SK-N-SH treated with all-trans-retinoic acid at 6 μM for 48 hours (cell line): ENCODE measurements at regions not wholly inside any gene's neighbourhood (a gene's known extent, or its start where the extent isn't known, plus 50 kb on each side); places are given as distances from the start of the nearest gene placed in this dataset.

Experiments used
- ATAC-seq: fragments of 200-7000 bp; cut with Tn5 transposase; 3 replicates; pipeline ENCODE4 v1.9.1; 2020; ENCODE audit warnings: mild to moderate bottlenecking, moderate library complexity
- ARNTL ChIP-seq: fragments of 450-650 bp; formaldehyde crosslinking; IDR thresholded peaks from 2 replicates; pipeline ENCODE4 v1.5.0; 2020; ENCODE audit warnings: low read depth, mild to moderate bottlenecking, moderate library complexity, borderline replicate concordance
- BACH2 ChIP-seq: fragments of 250-450 bp; sonication (Bioruptor Pico); IDR thresholded peaks from 2 replicates; pipeline ENCODE4 v1.9.0; 2021; ENCODE audit warnings: mild to moderate bottlenecking, borderline replicate concordance
- CSDC2 ChIP-seq: fragments of 250-450 bp; sonication (Bioruptor Pico); IDR thresholded peaks from 2 replicates; pipeline ENCODE4 v1.5.0; 2020; ENCODE audit warnings: mild to moderate bottlenecking, moderate library complexity
- CSRNP3 ChIP-seq: fragments of 250-450 bp; sonication (Bioruptor Pico); IDR thresholded peaks from 2 replicates; pipeline ENCODE4 v1.5.1; 2021; ENCODE audit warnings: mild to moderate bottlenecking, moderate library complexity
- ESRRG ChIP-seq: fragments of 250-450 bp; sonication (Bioruptor Pico); IDR thresholded peaks from 2 replicates; pipeline ENCODE4 v1.6.1; 2021; ENCODE audit warnings: mild to moderate bottlenecking
- GLIS3 ChIP-seq: fragments of 250-450 bp; sonication (Bioruptor Pico); IDR thresholded peaks from 2 replicates; pipeline ENCODE4 v1.5.0; 2020; ENCODE audit warnings: mild to moderate bottlenecking, moderate library complexity
- ISL1 ChIP-seq: fragments of 250-450 bp; sonication (Bioruptor Pico); IDR thresholded peaks from 2 replicates; pipeline ENCODE4 v2.1.2; 2022; ENCODE audit warnings: mild to moderate bottlenecking, moderate library complexity
- OSR1 ChIP-seq: fragments of 250-450 bp; sonication (Bioruptor Pico); IDR thresholded peaks from 2 replicates; pipeline ENCODE4 v1.8.0; 2022; ENCODE audit warnings: moderate library complexity, mild to moderate bottlenecking, inconsistent platforms
- PPARA ChIP-seq: fragments of 250-450 bp; sonication (Bioruptor Pico); IDR thresholded peaks from 2 replicates; pipeline ENCODE4 v1.5.0; 2020; ENCODE audit warnings: mild to moderate bottlenecking, borderline replicate concordance
- RARB ChIP-seq: fragments of 250-450 bp; sonication (Bioruptor Pico); IDR thresholded peaks from 2 replicates; pipeline ENCODE4 v1.8.0; 2021; ENCODE audit warnings: mild to moderate bottlenecking, moderate library complexity
- SNAI2 ChIP-seq: fragments of 250-450 bp; sonication (Bioruptor Pico); IDR thresholded peaks from 2 replicates; pipeline ENCODE4 v1.5.0; 2020; ENCODE audit warnings: mild to moderate bottlenecking, moderate library complexity
- TCF4 ChIP-seq: fragments of 250-450 bp; sonication (Bioruptor Pico); IDR thresholded peaks from 2 replicates; pipeline ENCODE4 v1.8.0; 2021; ENCODE audit warnings: mild to moderate bottlenecking, moderate library complexity, borderline replicate concordance
- TOX ChIP-seq: fragments of 250-450 bp; sonication (Bioruptor Pico); IDR thresholded peaks from 2 replicates; pipeline ENCODE4 v1.8.0; 2021; ENCODE audit warnings: mild to moderate bottlenecking, moderate library complexity, borderline replicate concordance
- TSHZ2 ChIP-seq: fragments of 250-450 bp; sonication (Bioruptor Pico); IDR thresholded peaks from 2 replicates; pipeline ENCODE4 v1.5.0; 2020; ENCODE audit warnings: mild to moderate bottlenecking, moderate library complexity
- ZC3H10 ChIP-seq: fragments of 250-450 bp; sonication (Bioruptor Pico); IDR thresholded peaks from 2 replicates; pipeline ENCODE4 v1.5.1; 2021; ENCODE audit warnings: mild to moderate bottlenecking, moderate library complexity
- ZFP3 ChIP-seq: fragments of 250-450 bp; sonication (Bioruptor Pico); IDR thresholded peaks from 2 replicates; pipeline ENCODE4 v1.5.0; 2020; ENCODE audit warnings: mild to moderate bottlenecking, moderate library complexity
- ZFP30 ChIP-seq: fragments of 450-650 bp; formaldehyde crosslinking; IDR thresholded peaks from 2 replicates; pipeline ENCODE4 v1.5.0; 2022; ENCODE audit warnings: mild to moderate bottlenecking, moderate library complexity
- ZNF565 ChIP-seq: fragments of 450-650 bp; formaldehyde crosslinking; conservative IDR thresholded peaks from 2 replicates; pipeline ENCODE4 v1.5.0; 2020; ENCODE audit warnings: low read depth, mild to moderate bottlenecking, moderate library complexity
- ZNF70 ChIP-seq: fragments of 450-650 bp; formaldehyde crosslinking; IDR thresholded peaks from 2 replicates; pipeline ENCODE4 v1.5.0; 2020; ENCODE audit warnings: mild to moderate bottlenecking, moderate library complexity
- ZNF8 ChIP-seq: fragments of 450-650 bp; formaldehyde crosslinking; IDR thresholded peaks from 2 replicates; pipeline ENCODE4 v1.5.0; 2020; ENCODE audit warnings: mild to moderate bottlenecking, moderate library complexity
- TF ChIP-seq, protein P1 (sequence below): fragments of 250-450 bp; sonication (Bioruptor Pico); IDR thresholded peaks from 2 replicates; pipeline ENCODE4 v1.8.0; 2021; ENCODE audit warnings: low read depth, mild to moderate bottlenecking, moderate library complexity, borderline replicate concordance
- TF ChIP-seq, protein P2 (sequence below): fragments of 250-450 bp; sonication (Bioruptor Pico); IDR thresholded peaks from 2 replicates; pipeline ENCODE4 v1.5.1; 2020; ENCODE audit warnings: low read depth, mild to moderate bottlenecking, moderate library complexity

- TF ChIP-seq GLIS3 (CRISPR knock-in tag) (no peak), OSR1 (no peak), TOX (no peak), RARB (CRISPR knock-in tag) (no peak), ESRRG (CRISPR knock-in tag) (no peak), ZNF565 (CRISPR knock-in tag) (no peak), TCF4 (no peak), ARNTL (CRISPR knock-in tag) (no peak), BACH2 (no peak), ZNF70 (CRISPR knock-in tag) (no peak), CSDC2 (CRISPR knock-in tag) (no peak), CSRNP3 (CRISPR knock-in tag) (no peak), ZC3H10 (CRISPR knock-in tag) (no peak), ZFP3 (no peak)
- TF ChIP-seq, protein P1, sequence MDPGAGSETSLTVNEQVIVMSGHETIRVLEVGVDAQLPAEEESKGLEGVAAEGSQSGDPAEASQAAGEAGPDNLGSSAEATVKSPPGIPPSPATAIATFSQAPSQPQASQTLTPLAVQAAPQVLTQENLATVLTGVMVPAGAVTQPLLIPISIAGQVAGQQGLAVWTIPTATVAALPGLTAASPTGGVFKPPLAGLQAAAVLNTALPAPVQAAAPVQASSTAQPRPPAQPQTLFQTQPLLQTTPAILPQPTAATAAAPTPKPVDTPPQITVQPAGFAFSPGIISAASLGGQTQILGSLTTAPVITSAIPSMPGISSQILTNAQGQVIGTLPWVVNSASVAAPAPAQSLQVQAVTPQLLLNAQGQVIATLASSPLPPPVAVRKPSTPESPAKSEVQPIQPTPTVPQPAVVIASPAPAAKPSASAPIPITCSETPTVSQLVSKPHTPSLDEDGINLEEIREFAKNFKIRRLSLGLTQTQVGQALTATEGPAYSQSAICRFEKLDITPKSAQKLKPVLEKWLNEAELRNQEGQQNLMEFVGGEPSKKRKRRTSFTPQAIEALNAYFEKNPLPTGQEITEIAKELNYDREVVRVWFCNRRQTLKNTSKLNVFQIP (CRISPR knock-in tag) = no peak
- TF ChIP-seq, protein P2, sequence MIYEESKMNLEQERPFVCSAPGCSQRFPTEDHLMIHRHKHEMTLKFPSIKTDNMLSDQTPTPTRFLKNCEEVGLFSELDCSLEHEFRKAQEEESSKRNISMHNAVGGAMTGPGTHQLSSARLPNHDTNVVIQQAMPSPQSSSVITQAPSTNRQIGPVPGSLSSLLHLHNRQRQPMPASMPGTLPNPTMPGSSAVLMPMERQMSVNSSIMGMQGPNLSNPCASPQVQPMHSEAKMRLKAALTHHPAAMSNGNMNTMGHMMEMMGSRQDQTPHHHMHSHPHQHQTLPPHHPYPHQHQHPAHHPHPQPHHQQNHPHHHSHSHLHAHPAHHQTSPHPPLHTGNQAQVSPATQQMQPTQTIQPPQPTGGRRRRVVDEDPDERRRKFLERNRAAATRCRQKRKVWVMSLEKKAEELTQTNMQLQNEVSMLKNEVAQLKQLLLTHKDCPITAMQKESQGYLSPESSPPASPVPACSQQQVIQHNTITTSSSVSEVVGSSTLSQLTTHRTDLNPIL = no peak
- ATAC-seq = no peak
Measured at GRCh38 chr12:67045650-67046049, 223.5 kb upstream of the CAND1 start.

- TF ChIP-seq ZFP30 (CRISPR knock-in tag) = no peak
- no peak for TF ChIP-seq ZNF8 (CRISPR knock-in tag)
- TF ChIP-seq, protein P2 = no peak
- TF ChIP-seq ARNTL (CRISPR knock-in tag) = no peak
- no peak for TF ChIP-seq ZFP3
- TF ChIP-seq ZC3H10 (CRISPR knock-in tag) = no peak
- TF ChIP-seq GLIS3 (CRISPR knock-in tag) = no peak
- TF ChIP-seq CSDC2 (CRISPR knock-in tag) = no peak
- TF ChIP-seq RARB (CRISPR knock-in tag) = no peak
- TF ChIP-seq BACH2 = no peak
- TF ChIP-seq ZNF70 (CRISPR knock-in tag) = no peak
- TF ChIP-seq TOX = no peak
- TF ChIP-seq PPARA (CRISPR knock-in tag) = no peak
- no peak for TF ChIP-seq SNAI2 (CRISPR knock-in tag)
- TF ChIP-seq TSHZ2 (CRISPR knock-in tag) = no peak
- no peak for TF ChIP-seq ZNF565 (CRISPR knock-in tag)
- no peak for TF ChIP-seq ISL1
- ATAC-seq = no peak
Measured at GRCh38 chr12:67046062-67046461, 223.1 kb upstream of the CAND1 start.

DNA sequence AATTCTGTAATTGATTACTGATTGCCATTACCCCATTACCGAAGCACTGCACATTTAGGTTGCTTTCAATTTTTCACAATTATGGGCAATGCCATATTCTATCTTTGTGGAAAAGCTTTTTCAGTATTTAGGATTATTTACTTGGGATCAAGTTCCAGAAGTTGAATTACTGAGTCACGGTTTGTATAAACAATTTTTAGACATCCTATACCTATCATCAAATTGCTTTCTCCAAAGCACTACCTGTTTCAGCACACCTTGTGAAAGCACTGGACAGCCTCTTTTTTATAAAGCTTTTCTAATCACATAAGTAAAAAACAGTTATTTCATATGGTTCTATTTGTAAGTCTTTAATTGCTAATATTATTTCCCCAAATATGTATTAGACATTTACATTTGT, 221.5 kb upstream of the CAND1 start:
- ATAC-seq = no peak
- TF ChIP-seq ESRRG (CRISPR knock-in tag) = no peak
- TF ChIP-seq ARNTL (CRISPR knock-in tag) = no peak
- TF ChIP-seq ZNF8 (CRISPR knock-in tag) = no peak
- TF ChIP-seq BACH2 = no peak
- TF ChIP-seq CSRNP3 (CRISPR knock-in tag) = no peak
- no peak for TF ChIP-seq PPARA (CRISPR knock-in tag)
- TF ChIP-seq, protein P2 = no peak
- no peak for TF ChIP-seq ISL1
- TF ChIP-seq TCF4 = no peak
- TF ChIP-seq ZFP30 (CRISPR knock-in tag) = no peak
- TF ChIP-seq CSDC2 (CRISPR knock-in tag) = no peak
- TF ChIP-seq TOX = no peak
- no peak for TF ChIP-seq ZFP3
- TF ChIP-seq, protein P1 (CRISPR knock-in tag) = no peak
- TF ChIP-seq ZC3H10 (CRISPR knock-in tag) = no peak
- TF ChIP-seq ZNF70 (CRISPR knock-in tag) = no peak
